Body of pancreas (tissue), 4 donors: ENCODE measurements at regions not wholly inside any gene's neighbourhood (a gene's known extent, or its start where the extent isn't known, plus 50 kb on each side); places are given as distances from the start of the nearest gene placed in this dataset.

ENCODE experiments used
- POLR2A ChIP-seq, 3 donors: fragments of 450-650 bp; IDR thresholded peaks; one replicate each; pipeline ENCODE4 v1.6.1; 2016; ENCODE audit warnings: antibody characterized with exemption in 3 of 3, mild to moderate bottlenecking in 2 of 3
- TF ChIP-seq, protein P1 (sequence below), 7 experiments: fragments of 450-650 bp in 4 of 7; fragments of 200-600 bp in 3 of 7; sonication (generic) in 3 of 7; IDR thresholded peaks; one replicate each; pipeline ENCODE4 v1.5.1; 2016 to 2019; ENCODE audit warnings: antibody characterized with exemption in 7 of 7

GRCh38 chr12:17595111-17595510 is 494.9 kb downstream of the RERGL start:
- TF ChIP-seq, protein P1, sequence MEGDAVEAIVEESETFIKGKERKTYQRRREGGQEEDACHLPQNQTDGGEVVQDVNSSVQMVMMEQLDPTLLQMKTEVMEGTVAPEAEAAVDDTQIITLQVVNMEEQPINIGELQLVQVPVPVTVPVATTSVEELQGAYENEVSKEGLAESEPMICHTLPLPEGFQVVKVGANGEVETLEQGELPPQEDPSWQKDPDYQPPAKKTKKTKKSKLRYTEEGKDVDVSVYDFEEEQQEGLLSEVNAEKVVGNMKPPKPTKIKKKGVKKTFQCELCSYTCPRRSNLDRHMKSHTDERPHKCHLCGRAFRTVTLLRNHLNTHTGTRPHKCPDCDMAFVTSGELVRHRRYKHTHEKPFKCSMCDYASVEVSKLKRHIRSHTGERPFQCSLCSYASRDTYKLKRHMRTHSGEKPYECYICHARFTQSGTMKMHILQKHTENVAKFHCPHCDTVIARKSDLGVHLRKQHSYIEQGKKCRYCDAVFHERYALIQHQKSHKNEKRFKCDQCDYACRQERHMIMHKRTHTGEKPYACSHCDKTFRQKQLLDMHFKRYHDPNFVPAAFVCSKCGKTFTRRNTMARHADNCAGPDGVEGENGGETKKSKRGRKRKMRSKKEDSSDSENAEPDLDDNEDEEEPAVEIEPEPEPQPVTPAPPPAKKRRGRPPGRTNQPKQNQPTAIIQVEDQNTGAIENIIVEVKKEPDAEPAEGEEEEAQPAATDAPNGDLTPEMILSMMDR (IDR thresholded peaks at IDR 0.05) = no peak
- no peak for TF ChIP-seq POLR2A (IDR thresholded peaks at IDR 0.05)
